GM21529 (cell line): ENCODE measurements at regions not wholly inside any gene's neighbourhood (a gene's known extent, or its start where the extent isn't known, plus 50 kb on each side); places are given as distances from the start of the nearest gene placed in this dataset.

Source experiments
- ATAC-seq: cut with Tn5 transposase; IDR thresholded peaks from one replicate; pipeline ENCODE4 v1.9.1; 2021; ENCODE audit not compliant: unreplicated experiment

GRCh38 chr18:44186001-44186400, 494.7 kb upstream of the SETBP1 start:
- no peak for ATAC-seq

DNA sequence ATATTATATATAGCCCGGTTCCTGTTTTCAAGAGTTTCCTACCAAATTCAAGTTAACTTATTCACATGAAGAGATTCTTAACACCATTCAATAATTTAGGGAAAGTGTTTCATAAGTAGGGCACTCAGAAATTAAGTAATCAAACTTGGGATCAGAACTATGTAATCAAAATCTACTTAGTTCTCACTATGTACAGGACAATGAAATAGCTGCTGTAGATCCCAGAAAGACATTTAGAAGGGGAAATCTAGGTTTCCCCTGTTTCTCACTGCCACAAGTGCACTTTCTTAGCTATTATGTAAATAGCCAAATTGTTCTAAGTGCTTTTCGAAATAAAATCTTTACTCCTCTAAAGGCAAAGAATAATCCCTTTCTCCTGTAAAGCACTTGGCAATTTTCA, 493.6 kb upstream of the SETBP1 start:
- ATAC-seq = no peak

DNA sequence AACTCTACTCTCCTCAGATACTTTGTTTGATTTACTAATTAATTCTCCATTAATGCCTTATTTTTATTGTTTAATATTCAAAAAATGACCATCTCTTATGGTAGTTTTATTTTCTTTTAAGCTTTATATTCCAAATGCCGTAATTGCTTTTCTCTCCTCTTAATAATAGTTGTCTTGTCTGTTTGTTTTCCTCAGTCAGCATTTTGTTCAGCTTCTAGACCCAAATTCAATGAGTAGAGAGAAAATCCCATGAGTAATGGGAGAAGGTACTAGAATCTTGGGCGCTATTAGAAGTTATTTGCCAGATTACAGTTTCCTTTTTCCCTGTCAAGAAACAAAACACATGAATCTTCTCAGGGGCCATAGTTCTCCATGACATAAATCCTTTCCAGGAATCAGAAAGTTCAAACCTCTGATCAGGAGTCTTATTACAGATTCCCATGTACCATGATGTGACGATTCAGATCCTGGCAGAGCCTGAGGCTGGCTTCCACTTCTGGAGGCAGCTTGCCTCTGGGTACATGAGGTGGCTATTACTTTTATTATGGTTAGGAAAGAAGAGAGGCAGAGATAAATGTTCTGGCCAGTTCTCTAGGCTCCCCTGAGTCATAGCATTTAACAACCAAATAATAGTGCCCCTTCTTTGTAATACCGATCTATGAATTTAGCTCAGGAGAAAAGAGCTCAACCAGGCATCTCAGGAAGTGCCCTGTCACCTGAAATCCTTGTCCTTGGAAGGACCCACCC, 485.1 kb upstream of the SETBP1 start:
- ATAC-seq = no peak

- no peak for ATAC-seq
Observed at GRCh38 chr18:44197832-44198611, 482.7 kb upstream of the SETBP1 start.

DNA sequence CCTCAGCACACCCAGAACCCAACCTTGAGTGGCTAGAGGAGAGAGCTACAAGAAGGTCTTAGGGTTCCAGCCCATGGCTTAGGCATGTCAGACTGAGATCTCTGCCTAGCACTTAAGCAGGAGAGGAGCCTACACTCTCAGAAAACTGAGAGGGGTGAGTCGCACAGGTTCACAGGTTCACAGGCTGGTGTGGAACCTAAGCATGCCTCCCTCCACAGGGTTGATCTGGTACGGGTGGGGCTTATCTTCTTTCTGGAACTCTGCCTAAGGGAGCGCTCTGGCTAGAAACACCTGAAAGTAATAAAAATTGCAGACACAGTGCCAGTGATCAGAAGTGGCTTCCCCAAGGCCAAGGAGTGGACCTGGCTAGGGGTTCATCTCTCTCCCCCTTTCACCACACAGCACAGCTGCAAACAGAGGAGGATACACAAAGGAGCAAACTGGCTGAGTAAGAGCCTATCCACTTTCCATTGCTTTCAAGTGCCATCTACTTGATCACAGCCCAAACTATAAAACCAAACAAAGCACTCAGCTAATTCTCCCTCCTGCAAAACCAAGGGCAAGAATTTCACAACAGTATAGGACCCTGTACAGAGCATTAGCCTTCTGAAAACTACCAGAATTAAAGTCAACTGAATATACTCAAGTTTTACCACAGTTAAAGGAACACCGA, 481.9 kb upstream of the SETBP1 start:
- no peak for ATAC-seq

GRCh38 chr18:44213293-44213692, 467.4 kb upstream of the SETBP1 start:
- no peak for ATAC-seq

- no peak for ATAC-seq
Observed at GRCh38 chr18:44214396-44214795, 466.3 kb upstream of the SETBP1 start.

DNA sequence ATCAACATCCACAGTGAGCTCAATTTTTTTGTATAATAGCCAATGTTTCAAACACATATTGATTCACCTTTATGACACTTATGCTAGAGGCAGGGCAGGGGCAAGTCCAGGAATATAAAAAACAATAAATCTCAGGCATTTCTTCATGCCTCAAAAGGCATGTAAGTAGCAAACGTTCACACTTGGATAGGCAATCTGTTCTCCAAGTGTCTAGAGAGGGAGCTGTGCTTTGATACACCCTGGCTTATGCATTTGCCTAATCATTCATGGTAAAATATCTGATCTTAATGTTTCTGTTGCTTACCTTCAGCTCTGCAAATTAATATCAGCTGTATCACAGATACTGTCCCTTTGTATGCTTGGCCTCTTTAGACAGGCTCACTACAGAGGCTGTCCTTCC, 464.5 kb upstream of the SETBP1 start:
- no peak for ATAC-seq

GRCh38 chr18:44227501-44227900, 453.2 kb upstream of the SETBP1 start:
- no peak for ATAC-seq

- ATAC-seq = no peak
Observed at GRCh38 chr18:44229693-44230108, 451.0 kb upstream of the SETBP1 start.

GRCh38 chr18:44231936-44232335, 448.8 kb upstream of the SETBP1 start:
- ATAC-seq = no peak

GRCh38 chr18:44232500-44232899, 448.2 kb upstream of the SETBP1 start:
- no peak for ATAC-seq

GRCh38 chr18:44238454-44238853, 442.2 kb upstream of the SETBP1 start:
- no peak for ATAC-seq

DNA sequence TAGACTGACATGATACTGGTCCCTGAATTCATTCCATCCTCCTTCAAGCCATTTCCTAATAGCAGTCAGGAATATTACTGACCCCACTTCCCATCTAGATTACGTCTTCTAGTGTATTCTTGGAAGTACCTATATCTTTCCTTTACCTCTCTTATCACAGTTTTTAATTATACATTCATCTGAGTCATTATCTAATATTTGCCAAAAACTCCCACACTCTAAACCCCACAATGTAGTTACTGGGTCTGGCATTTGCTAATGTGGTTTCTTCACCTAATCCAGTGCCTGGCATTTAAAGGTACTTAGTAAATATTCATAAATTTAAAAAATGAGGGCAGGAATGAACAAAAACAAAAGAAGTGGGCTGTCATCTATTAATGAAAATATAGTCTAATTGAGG, 441.8 kb upstream of the SETBP1 start:
- ATAC-seq = no peak

DNA sequence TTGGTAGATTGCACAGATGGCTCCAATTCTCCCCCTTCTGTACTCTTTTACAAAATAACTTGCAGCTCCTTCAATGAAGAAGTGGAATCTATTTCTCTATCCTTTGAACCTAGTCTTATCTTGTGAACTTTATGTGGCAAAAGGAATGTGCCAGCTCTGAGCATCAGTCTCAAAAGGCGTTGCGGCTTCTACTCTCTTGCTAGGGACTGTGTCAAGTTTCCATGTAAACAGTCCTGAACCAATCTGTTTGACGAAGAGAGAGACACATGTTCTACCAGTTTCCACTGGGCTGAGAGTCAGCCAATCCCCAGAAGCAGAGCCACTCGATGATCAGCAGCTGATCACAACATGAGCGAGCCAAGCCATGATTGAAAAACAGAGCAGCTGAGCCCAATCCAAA, 439.7 kb upstream of the SETBP1 start:
- ATAC-seq = no peak

DNA sequence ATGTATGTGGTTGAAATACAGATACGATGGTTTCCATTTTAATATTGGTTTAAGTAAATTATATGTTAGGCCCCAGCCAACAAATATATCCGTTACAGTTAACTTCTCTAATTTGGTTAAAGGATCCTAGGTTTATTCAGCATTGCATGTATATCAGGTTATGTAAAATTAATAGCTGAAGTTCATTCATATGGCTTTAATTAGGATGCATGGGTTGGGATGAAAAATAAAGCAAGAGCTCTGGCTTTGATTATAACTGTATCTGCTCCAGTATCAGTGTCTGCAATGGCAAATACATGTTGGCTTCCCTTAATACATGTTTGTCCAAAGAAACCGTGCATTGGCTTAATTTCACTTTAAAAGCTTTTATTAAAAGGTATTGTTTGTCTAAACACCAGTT, 435.7 kb upstream of the SETBP1 start:
- ATAC-seq = no peak

- no peak for ATAC-seq
Observed at GRCh38 chr18:44246001-44246400, 434.7 kb upstream of the SETBP1 start.

GRCh38 chr18:44258086-44258485, 422.6 kb upstream of the SETBP1 start:
- ATAC-seq = no peak

DNA sequence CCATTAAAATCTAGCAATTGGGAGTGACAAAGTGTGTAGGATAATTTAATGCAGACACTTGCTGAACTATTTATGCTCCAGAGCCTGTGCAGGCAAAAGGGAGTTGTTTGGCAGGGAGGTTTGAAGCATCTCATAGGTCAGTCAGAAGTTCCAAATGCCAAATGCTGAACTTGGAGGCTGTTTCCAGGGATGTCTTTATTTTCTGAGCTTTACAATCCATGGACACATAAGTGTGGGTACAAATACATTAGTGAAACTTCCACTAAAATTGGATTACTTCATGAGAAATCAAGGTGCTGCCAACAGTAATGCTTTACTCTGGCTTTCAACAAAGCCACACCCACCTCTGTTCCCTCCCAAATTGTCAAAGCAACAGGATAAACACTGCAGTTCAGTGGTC, 422.1 kb upstream of the SETBP1 start:
- no peak for ATAC-seq

- ATAC-seq = no peak
Observed at GRCh38 chr18:44259610-44260009, 421.1 kb upstream of the SETBP1 start.

DNA sequence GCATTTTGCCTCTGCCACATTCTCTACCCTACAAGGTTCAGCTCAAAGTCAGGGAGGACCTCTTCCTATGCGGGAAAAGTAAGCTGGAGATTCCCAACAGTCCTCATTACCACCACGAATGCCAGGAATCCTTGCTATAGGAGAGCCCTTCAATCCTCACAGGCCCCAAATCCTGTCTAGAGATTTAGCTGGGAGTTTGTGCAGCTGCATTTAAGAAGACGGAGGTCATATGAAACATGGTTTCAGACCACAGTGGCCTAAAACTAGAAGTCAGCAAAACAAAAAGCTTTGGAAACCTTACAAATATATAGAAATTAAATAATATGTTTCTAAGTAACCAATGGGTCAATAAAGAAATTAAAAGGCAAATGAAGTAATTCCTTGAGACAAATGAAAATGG, 415.3 kb upstream of the SETBP1 start:
- ATAC-seq = no peak

DNA sequence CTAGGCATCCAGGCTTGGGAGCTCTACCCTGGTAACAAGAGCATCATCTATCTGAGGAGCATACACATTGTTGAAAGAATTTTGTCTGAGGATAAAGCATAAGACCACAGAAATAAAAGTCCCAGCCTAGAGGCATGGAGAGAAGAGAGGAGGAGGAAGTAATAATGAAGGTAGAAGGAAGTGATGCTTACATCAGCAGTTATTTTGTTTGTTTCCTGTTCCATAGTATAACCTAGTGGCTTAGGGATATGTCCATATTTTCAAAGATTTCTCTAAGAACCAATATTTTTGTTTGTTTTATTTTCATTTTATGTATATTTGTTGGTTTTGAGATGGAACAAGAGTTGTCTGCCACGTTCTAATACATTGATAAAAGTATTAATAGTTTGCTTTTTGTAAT, 407.4 kb upstream of the SETBP1 start:
- ATAC-seq = no peak
